NCI-H748 (cell line): ENCODE measurements at regions not wholly inside any gene's neighbourhood (a gene's known extent, or its start where the extent isn't known, plus 50 kb on each side); places are given as distances from the start of the nearest gene placed in this dataset.

ENCODE experiments used
- DNase-seq: peaks from one replicate; lab custom pipeline; 2025; ENCODE audit not compliant: unreplicated experiment; lab: John Stamatoyannopoulos, UW

DNA sequence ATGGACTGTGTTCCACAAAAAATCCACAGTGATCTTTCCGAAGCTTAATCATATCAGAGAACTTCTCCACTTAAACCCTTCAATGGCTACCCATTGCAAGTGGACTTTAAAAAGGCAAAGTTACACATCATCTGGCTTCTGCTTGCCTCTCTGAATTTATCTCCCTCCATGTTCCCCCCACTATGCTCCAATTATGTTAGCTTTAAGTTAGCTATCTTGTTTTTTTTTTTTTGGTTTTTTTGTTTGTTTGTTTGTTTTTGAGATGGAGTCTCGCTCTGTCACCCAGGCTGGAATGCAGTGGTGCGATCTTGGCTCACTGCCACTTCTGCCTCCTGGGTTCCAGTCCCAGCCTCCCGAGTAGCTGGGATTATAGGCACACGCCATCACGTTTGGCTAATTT lies 166.4 kb upstream of the ADGRL2 start:
- DNase-seq = no peak

DNA sequence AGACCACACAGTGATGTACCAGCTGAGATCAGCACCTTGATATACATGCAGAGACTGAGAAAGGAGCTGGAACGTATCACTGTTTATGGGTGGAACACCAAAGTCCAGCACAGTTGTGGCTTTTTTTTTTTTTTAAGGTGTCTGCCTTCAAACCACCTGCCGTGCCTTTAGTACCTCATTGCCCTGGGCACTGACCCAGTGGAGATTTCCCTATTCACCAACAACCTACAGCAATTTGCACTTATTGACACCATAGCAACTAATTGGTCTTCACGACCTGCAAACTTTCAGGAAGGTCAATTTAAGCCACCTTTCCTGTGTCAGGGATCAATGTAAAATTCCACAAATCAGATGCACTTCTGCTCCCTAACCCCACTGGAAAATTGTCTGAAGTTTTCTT lies 181.6 kb upstream of the ADGRL2 start:
- peak; percentile 22 for DNase-seq

DNA sequence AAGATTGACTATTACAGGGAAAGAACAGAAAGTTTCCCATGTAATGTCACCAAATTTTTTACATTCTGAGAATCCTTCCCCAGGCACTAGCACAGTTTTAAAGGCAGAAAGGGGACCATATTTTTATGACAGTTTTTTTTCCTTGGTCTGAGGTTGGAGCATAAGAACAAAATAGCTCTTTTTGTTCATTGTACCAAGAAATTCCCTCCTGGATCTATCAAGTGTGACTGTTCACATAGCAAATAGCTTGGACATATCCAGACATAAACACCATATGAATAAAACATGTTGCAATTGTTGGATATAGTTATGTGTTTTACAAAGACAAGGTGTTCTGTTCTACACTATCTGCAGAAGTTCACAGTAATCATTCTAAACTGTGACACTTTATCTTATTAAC lies 182.4 kb upstream of the ADGRL2 start:
- DNase-seq = no peak

DNA sequence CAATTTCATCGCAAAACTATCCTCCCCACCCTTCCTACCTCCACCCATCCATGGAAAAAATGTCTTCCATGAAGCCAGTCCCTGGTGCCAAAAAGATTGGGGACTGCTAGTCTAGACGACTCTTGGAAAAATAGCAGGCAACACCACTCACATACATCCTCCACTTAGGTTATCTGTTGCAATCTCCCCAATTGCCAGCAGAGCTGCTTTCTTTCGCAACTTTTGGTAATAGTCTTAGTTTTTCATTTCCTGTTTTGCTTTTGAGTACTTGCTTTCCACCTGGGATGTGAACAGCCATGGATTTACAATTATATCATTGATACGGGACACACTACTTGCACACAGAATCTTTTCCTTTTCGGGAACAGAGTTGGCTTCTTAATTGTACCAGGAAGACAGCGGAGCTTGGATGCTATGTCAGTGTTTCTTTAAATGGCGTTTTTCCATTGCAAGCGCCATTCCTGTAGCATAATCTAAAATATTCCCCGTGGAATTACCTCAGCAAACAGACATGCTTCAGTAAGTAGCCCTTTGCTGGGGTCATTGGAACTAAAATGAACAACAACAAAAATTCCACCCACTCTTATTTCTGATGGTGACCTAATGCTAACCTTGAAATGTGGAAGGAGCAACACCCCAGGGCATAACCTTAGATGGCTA lies 183.3 kb upstream of the ADGRL2 start:
- DNase-seq = no peak

DNA sequence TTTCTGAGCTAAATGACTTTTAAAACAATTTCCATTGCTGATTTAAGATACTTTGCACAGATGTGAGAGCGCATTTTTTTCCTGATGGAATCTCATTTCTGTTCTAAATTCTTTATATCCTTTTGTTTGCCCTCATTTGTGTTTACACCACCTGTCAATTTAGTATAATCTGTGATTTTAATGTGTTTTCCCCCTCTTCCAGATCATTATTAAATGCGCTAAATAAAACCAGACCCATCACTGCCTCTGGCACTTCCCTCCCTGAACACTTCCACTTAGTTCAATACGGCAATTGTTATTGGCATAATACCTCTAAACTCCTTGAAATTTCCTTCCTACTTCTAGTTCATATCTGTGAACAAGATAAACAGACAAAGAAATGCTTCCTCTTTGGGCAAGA lies 186.9 kb upstream of the ADGRL2 start:
- no peak for DNase-seq

DNA sequence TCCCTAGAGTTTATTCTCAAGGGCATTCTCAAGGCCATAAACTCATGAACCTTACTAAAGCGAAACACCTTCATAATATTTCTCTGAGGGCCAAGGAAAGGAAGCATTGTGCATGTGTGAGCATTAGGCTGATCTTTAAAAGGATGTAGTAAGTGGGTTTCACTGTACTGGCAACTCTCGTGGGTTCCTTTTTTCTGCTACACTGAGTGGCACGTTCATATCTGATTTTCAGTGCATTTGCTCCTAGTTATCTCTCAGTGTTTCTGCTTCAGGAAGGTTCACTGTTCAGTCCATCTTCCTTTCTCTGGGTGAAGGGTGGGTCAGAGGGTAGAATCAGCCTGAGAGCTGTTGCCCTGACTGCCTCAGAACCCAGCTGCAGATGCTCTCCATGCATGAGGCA lies 192.8 kb upstream of the ADGRL2 start:
- DNase-seq = no peak

DNA sequence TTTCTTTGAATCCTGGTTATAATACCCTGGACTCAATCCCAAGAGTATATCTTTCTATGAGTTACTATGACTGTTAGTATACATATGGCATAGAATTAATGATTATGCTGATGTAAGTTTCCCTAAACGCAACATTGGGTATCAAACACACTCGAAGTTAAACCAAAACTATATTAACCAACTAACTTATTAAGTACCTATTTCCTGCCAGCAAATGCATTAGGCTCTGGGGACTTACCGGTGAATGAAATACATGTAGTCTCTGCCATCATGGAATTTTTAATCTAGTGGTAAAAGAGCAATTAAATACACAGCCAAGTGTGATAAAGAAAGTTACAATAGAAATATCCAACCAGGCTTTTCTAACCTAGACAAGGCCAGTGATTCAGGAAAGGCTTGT lies 193.6 kb upstream of the ADGRL2 start:
- no peak for DNase-seq

DNA sequence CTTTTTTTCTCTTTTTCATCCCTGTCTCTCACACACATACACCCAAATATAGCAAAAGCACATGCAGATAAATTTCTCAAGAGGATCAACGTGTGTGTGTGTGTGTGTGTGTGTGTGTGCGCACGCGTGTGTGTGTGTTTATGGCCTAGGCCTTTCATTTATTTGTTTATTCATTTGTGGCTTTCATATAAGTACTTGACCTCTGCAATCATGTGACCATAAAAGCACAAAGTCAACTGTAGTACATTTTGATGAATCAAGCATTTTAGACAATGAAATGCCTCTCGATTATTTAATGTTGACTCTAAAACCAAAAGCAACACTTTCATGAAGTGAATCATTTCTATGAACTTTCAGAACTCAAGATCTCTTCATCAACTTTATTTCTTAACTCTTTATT lies 194.1 kb upstream of the ADGRL2 start:
- peak; percentile 11 for DNase-seq

DNA sequence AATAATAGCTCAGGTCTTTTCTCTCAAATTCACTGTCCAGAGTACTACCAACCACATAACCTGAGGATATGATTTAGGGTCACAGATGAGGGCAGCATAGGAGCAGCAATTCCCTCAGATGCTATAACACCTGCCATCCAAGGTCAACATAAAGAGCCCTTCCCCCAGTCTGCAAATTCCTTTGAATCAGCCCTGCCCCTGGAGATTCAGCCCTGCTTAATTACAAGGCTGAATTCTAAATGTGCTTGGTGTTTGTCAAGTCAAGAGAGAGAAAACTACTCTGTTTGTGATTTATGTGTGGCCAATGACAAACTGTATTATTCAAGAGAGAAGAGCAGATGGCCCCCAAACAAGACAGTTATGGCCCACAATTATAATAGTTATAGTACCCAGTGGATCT lies 195.7 kb upstream of the ADGRL2 start:
- peak; percentile 21 for DNase-seq

DNA sequence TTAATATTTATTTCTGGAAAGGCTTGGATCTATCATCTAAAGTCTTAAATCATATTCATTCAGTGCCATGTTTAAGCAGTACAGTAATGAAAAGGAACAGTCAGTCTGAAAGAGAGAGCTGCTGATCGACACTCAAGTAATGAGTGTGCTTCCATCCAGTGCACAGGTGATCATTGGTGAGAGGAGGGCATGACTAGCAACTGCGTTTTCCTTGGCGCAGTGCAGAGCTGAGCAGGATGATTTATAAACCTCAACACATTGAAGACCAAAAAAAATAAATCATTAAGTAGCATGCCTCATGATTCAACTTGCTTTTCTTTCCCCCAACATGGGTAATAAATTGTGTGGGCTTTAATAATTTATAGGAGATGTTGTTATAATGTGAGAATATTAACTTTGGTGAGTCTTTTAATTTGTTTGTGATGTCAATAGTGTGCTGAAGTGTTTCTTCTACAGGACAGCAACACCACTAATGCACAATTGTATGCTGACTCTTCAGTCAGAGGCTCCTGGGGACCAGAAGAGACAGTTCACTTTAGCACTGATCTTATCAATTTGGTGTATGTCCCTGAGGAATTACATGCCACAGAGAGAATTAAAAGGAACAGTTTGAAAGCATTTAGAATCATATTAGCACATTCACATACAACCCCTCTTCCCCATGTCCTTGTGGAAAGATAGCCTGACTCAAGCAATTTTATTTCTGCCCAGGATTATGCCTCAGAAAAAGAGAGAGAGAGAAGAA lies 199.7 kb upstream of the ADGRL2 start:
- DNase-seq = no peak

DNA sequence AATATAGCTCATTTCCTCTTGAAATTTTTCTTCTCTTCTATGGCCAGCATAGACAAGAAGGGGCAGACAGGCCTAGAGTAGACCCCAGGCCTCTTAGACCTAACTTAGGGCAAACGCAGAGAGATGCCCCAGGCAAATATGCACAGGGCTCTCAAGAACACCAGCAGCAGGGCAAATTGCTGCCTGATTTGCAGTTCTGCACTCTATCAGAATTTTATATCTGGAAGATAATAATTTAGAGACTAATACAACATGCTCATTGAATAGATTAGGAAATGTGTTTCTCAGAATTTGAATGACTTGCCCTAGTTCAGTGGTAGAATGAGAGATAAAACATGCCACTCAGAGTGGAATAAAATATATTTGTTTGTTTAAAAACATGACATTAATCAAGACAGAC lies 200.4 kb upstream of the ADGRL2 start:
- no peak for DNase-seq

DNA sequence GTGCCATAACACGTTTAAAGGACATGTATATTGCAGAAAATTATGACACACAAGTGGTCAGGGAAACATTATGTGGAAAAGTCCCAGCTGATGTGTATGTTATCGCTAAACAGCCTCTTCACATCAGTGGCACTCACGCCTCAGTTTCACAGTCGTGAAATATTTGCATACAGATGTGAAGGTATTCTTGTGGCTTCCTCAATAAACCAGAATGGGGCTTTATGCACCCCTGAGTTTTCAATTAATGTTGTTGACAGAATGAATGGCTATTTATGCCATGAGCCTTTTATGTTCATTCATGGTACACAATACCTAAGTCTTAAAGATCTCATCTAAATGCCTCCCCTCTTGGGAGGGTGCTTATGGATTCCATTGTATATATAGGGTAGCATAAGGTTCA lies 202.1 kb upstream of the ADGRL2 start:
- DNase-seq = no peak

DNA sequence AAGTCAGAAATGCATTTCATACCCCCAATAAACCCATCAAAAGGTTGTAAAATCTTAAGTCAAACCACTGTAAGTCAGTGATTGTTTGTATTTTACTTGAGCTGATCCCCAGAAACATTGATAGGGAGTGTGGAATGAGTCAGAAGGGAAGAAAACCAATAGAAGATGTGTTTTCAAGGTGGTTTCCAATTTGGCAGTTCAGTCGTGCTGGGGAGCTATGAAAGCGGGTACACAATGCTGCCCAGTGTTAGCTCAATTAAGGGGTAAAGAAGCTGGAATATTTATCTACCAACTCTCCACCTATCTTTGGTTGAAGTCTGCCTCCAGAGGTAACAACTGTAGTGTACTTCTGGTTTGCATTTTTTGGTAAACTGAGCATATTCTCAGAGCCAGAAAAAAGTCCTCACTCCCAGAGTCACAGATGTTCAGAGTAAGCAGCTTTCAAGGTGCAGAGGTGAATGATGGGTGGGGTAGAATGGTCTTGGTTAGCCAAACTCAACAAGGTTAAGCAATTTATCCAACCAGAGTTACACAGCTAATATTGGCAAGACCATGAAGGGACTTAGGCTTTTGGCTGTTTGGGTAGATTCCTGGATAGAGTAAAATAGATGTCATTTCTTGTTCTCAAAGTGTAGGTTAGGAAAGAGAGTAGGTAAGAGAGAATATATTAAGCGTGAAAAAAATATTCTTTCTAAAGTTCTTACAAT lies 202.9 kb upstream of the ADGRL2 start:
- DNase-seq = no peak

DNA sequence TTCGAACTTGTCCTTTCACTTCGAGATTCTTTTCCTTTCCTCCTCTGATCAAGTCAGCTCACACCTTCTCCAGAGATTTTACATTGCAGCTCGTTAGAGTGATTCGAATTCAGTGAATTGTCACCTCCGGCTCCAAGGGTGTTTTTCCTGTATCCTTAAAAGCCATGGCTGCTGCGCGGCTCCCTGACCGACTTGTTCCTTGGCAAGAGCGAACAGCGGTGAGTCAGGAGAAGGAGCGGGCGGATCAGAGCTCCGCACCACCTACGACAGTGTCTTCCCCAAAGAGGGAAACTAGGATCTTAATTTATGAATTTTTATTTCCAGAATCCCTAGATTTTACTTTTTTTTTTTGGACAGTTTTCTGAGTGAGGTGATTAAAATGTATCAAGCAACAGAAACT lies 204.4 kb upstream of the ADGRL2 start:
- DNase-seq = no peak

DNA sequence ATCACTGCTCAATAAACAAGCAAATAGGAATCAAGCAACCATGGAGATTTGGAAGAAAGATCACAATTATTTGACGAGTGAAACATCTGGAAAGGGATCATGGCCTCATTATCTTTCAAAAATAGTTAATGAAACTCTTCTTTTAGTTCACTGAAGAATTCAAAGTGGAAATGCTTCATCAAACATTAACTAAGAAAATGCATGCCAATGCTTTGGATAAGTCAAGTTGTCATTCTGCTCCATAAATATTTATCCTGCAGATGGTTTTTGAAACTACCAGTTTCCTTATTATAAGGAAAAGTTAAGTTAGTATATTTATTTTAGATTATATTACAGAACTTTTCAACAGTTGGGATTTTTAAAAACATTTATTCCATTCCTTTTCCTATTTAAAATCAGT lies 206.5 kb upstream of the ADGRL2 start:
- no peak for DNase-seq

DNA sequence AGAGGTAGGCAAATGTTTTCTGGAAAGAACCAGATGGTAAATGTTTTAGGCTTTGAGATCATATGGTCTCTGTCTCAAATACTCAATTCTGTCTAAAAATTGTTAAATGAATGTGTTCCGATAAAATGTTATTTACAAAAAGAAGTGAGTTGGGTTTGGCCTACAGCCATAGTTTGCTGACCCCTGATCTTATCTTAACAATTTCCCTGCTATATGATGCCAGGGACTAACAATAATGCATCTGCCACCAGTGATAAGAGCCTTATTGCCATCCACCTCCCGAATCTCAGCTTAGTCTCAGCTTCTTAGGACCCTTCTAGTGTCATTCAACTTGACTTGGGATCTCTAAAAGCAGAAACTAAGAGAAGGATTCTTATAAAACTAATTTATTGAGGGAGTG lies 208.5 kb upstream of the ADGRL2 start:
- DNase-seq = no peak

DNA sequence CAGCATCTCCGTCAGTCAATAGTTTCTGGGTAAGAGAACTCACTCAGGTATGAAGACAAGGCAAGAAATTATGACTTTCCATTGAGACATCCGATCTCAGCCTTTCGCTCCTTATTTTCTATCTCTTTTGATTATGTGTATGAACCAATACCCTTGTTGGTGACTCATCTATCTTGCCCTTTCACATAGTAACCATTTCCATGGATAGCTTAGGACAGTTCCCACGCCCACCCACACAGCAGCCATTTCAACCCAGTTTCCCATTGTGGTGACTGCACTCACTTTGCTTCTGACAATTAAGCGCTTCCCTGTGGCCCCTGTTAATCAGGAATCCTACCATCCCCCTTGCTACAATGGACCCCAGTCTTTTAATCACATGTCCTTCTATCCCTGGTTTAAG lies 210.6 kb upstream of the ADGRL2 start:
- DNase-seq = no peak

DNA sequence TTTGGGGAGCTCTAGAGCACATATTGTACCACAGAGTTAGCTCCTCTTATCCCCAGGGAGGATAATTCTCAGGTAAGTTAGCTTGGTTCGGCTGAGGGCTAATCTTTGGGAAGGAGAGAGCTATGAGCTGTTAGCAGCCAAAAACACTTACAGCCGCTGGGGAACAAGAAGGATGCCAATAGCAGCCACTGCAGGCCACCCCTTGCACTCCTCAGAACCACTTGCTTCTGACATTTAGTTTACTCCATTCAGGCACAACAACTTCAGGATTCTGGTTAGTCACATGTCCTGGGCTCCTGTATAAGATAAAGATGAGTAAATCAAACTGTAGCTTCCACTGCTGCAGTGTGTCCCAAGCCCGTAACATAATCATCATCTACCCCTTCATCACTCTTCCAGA lies 212.6 kb upstream of the ADGRL2 start:
- DNase-seq = no peak

DNA sequence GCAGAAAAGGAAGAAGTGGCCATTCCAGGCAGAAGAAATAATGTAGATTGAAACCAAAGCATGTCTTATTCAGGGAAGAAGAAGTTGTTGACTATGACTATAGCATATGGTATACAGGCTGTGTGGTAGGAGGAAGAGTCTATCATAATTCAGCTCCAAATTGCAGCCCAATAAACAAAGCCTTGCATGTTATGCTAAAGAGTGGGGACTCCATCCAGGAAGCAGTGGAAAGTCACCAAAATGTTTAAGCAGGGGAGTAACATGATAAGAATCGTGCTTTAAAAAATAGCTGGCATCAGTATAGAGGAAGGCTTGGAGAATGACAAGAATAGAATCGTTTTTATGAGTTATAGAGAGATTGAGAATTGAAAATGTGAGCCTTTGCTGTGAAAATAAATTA lies 213.3 kb upstream of the ADGRL2 start:
- DNase-seq = no peak

DNA sequence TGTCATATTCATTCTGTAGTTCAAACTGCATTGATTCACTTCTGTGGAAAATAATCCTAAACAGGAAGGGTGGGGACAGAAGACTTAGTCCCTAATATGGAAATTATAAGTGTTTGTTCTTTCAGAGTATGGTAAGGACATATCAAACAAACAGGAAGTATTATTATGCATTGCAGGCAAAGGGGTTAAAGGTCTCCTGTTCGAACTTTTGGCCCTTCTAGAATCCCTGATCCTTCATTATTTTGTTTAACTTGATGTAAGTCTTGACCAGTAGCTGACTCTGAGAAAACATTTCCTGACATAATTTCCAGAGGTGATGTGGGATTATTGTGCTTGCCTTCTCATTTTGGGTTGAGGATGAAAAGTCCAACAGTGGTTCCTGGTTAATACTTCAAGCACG lies 215.4 kb upstream of the ADGRL2 start:
- no peak for DNase-seq

DNA sequence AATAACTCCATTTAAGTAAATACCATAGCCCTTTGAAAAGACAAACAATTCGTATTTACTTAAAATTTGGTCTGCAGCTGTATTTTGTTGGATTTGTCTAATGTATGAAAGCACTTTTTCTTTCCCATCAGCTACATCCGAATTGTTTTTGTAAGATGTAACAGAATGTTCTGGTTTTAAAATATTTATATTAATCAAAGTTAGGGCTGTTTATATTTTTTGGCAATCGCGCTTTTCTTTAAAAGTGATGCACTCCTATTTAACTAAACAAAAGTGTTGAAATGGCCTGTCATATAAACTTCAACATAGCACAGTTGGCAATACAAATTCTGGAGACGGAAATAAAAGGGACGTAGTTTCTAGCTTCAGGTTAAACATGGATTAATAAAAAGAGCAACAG lies 216.3 kb upstream of the ADGRL2 start:
- DNase-seq = no peak

DNA sequence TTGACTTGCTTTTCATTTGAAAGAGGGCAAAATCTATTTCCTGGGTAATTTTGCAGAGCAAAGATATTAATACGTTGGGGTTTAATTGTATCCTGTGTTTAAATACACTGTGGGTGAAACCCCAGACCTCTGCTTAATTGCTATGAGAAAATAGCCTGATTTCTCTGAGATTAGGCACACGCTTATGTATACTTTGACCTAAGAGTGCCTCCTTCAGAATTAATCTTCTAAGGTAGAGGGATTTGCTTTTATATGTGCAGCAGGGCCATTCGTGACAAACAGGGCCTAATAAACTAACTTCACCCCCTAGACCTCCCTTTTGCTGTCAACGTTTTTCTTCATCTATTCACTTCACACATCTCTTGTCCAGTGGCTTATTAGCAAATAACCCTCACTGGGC lies 216.9 kb upstream of the ADGRL2 start:
- no peak for DNase-seq
